ENCODE measurements at regions not wholly inside any gene's neighbourhood (a gene's known extent, or its start where the extent isn't known, plus 50 kb on each side); places are given as distances from the start of the nearest gene placed in this dataset.

GRCh38 chr1:72362538-72362937 lies 80.2 kb upstream of the NEGR1 start:
- TF ChIP-seq POU2F2 (IDR thresholded peaks at IDR 0.05; ENCODE audit: low read depth, low read length) (no peak), POLR2A (IDR thresholded peaks at IDR 0.05; ENCODE audit: low read depth, low read length) (no peak), TAF1 (IDR thresholded peaks at IDR 0.05; ENCODE audit: low read depth, low read length) (no peak), POLR2AphosphoS5 (IDR thresholded peaks at IDR 0.05; ENCODE audit: low read depth, low read length) (no peak), PAX5 (IDR thresholded peaks at IDR 0.05; ENCODE audit: insufficient read depth, low read length, severe bottlenecking) (no peak), SPI1 (IDR thresholded peaks at IDR 0.05; ENCODE audit: low read depth, low read length) (no peak)
- no peak for FAIRE-seq
- no peak for DNase-seq (ENCODE audit: insufficient read length, low spot score)

DNA sequence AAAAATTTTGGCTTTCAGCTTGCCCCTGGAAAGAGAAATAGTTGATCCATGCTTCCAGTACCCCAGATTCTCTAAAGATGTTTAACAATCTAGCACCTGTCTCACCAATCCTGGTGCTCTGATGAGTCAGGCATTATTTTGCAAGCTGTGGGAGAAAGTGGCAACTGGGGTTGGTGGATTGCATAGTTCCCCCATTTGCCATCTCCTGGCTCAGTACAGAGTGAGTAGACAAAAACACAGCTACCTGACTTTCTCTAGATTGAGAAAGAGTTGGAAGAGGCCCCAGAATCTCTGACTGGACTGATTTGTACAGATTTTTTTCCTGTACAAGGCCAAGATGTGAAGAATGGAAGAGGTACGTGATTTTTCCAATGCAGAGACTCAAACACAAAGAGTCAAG lies 75.1 kb upstream of the NEGR1 start:
- FAIRE-seq, result no peak
- DNase-seq (ENCODE audit: insufficient read length, low spot score), result no peak
- TF ChIP-seq POLR2A (IDR thresholded peaks at IDR 0.05; ENCODE audit: low read depth, low read length) (no peak), POU2F2 (IDR thresholded peaks at IDR 0.05; ENCODE audit: low read depth, low read length) (no peak), TAF1 (IDR thresholded peaks at IDR 0.05; ENCODE audit: low read depth, low read length) (no peak)

DNA sequence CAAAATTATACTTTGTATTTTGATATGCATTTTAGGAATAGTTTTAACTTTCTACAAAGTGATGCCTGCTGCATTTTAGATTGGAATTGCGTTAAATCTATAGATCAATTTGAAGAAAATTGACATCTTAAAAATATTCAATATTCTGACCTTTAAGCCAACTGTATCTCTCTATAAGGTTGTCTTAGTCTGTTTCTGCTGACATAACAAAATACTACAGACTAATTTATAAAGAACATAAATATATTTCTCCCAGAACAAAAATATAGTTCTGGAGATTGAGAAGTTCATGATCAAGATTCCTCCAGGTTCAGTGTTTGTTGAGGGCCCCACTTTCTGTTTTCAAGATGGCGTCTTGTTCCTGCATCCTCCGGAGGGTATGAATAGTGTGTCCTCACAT lies 73.6 kb upstream of the NEGR1 start:
- FAIRE-seq, result no peak
- no peak for DNase-seq (ENCODE audit: insufficient read length, low spot score)
- TF ChIP-seq TAF1 (IDR thresholded peaks at IDR 0.05; ENCODE audit: low read depth, low read length) (no peak), SPI1 (IDR thresholded peaks at IDR 0.05; ENCODE audit: low read depth, low read length) (no peak), PAX5 (IDR thresholded peaks at IDR 0.05; ENCODE audit: insufficient read depth, low read length, severe bottlenecking) (no peak), POLR2A (IDR thresholded peaks at IDR 0.05; ENCODE audit: low read depth, low read length) (no peak)

- FAIRE-seq, result no peak
- TF ChIP-seq POU2F2 (IDR thresholded peaks at IDR 0.05; ENCODE audit: low read depth, low read length) (no peak), POLR2A (IDR thresholded peaks at IDR 0.05; ENCODE audit: low read depth, low read length) (no peak), TAF1 (IDR thresholded peaks at IDR 0.05; ENCODE audit: low read depth, low read length) (no peak), POLR2AphosphoS5 (IDR thresholded peaks at IDR 0.05; ENCODE audit: low read depth, low read length) (no peak), PAX5 (IDR thresholded peaks at IDR 0.05; ENCODE audit: insufficient read depth, low read length, severe bottlenecking) (no peak), SPI1 (IDR thresholded peaks at IDR 0.05; ENCODE audit: low read depth, low read length) (no peak)
- DNase-seq (ENCODE audit: insufficient read length, low spot score), result no peak
Measured at GRCh38 chr1:72341661-72342060, 59.3 kb upstream of the NEGR1 start.

- DNase-seq (ENCODE audit: insufficient read length, low spot score) (no peak), FAIRE-seq (no peak)
- TF ChIP-seq SPI1 (IDR thresholded peaks at IDR 0.05; ENCODE audit: low read depth, low read length) (no peak), POLR2A (IDR thresholded peaks at IDR 0.05; ENCODE audit: low read depth, low read length) (no peak), TAF1 (IDR thresholded peaks at IDR 0.05; ENCODE audit: low read depth, low read length) (no peak), POU2F2 (IDR thresholded peaks at IDR 0.05; ENCODE audit: low read depth, low read length) (no peak), POLR2AphosphoS5 (IDR thresholded peaks at IDR 0.05; ENCODE audit: low read depth, low read length) (no peak), PAX5 (IDR thresholded peaks at IDR 0.05; ENCODE audit: insufficient read depth, low read length, severe bottlenecking) (no peak)
Measured at GRCh38 chr1:72336776-72337175, 54.4 kb upstream of the NEGR1 start.
